HG03354 (cell line): ENCODE measurements at regions not wholly inside any gene's neighbourhood (a gene's known extent, or its start where the extent isn't known, plus 50 kb on each side); places are given as distances from the start of the nearest gene placed in this dataset.

Source experiments
- ATAC-seq: cut with Tn5 transposase; IDR thresholded peaks from one replicate; pipeline ENCODE4 v1.9.1; 2021; ENCODE audit warnings: mild to moderate bottlenecking; ENCODE audit not compliant: unreplicated experiment, poor library complexity, severe bottlenecking

DNA sequence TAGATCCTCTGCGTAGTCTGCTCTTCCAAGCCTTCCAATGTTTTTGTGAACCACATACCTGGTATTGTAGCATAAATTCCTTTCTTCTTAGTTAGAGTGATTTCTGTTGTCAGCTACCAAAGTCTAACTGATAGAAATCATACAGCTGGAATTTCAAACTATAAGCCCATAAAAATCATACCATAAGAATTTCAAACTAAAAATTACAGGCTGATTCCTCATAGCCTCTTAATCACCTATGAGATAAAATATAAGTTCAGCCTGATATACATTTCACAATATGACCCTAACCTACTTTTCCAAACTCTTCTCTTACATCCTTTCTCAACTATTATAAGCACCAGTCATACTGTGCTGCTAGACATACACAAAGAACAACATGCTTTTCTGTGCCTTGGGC lies 64.8 kb downstream of the PTHLH start:
- no peak for ATAC-seq

DNA sequence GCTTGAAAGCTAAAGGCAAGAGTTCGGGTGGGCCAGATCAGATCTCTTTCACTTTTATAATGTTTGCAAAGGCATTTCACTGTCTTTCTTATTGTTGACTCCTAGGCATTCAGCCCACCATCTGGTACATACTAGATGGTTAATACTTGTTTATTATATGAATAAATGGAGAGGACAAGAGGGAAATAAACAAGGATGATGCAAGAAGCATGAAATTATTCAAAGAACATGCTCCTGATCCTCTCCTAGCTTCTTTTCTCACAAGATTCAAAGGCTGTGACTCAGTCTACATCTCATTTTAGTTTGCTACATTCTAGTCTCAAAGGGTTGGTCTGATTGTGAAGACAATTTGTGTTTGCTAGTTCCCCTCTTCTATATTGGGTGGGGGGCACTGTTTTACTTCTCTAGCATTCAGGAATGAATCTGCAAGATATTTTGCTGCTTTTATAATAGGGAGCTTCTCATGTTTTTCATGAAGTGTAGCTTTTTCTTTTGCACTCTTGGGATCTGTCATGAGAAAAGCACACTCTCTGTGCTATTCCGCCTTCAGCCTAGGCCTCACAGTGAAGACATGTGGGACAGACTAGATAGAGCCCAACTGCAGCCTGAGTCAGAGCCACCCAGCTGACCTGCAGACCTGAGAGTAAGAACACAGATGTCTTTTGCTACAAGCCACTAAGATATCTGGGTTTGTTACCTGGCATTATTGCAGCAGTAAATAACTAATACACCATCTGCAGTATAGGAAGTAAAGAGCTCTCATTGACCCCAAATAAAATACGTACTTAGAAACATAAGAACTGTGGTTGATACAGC lies 65.7 kb downstream of the PTHLH start:
- ATAC-seq: no peak

DNA sequence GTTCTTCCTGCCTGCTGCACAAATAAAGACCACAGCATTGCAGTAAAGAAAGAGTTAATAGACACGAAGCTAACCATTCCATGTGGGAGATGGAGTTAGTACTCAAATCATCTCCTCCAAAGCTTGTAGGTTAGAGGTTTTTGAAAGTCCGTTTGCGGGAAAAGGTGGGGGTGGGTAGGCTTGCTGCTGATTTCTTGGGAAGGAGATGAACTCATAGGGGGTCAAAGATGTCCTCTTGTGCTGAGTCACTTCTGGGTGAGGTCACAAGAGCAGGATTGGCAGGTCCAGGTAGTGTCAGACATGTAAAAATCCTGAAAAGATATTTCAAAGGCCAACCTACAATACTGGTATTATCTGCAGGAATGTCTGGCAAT lies 66.4 kb downstream of the PTHLH start:
- ATAC-seq: no peak

DNA sequence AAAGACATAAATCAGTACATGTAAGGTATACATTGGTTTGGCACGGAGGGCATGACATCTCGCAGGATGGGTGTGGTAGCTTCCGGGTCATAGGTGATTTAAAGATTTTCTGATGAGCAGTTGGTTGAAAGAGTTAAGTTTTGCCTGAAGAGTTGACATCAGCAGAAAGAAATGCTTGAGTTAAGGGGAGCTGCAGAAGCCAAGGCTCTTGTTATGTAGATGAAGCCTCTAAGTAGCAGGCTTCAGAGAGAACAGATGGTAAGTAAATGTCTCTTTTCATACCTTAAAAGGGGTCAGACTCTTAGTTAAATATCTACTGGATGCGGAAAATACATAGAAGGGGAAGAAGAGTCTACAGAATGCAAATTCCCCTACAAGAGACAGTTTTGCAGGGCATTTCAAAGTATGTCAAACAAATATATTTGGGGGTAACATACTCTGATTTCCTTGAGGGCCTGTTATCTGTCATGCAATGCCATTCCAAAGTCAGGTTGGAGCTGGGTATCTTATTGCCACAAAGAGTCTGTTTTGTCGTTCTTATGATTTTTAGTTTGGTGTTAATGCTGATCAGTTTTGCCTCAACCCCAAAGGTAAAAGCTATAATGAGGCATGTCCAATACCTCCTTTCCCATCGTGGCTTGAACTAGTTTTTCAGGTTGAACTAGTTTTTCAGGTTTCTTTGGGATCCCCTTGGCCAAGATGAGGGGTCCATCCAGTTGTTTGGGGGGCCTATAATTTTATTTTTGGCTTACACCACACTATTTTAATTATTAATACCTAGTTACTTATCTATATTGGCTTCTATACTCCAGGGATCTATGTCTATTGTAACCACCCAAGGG lies 67.0 kb downstream of the PTHLH start:
- no peak for ATAC-seq

DNA sequence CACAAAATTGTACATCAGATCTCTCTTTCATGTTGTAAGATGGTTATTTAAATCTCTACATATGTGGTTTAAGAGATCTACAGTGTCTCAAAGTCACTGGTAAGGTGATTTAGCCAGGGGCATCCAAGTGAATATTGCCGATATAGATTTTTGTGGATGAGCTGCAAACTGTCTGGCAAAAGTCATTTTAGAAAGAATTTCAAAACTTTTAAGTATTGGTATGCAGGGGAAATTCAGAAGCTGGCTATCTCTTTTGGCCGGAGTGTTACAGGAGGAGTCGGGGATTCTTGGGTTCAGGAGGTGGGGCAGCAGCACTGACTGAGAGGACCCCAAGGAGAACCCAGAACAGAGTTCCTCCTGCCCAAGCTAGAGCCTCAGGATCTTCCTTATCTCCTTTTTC lies 69.9 kb downstream of the PTHLH start:
- ATAC-seq: no peak

DNA sequence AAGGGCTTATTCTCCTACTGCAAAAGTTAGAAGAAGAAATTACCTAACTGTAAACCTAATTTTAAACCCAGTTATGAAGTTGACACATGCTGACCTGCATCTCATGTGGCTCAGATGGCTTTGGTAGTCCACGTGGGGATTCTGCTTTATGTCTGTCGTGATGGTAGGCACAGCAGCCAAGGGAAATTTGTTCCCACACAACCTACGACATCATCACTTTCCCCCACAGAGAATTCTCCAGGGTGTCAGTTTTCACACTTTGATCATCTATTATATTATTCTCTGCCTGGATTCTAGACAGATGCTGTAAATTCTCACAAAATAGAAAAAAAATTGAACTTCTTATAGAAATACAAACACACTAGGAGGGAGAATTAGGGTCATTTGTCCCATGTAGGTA lies 70.6 kb downstream of the PTHLH start:
- ATAC-seq: no peak

DNA sequence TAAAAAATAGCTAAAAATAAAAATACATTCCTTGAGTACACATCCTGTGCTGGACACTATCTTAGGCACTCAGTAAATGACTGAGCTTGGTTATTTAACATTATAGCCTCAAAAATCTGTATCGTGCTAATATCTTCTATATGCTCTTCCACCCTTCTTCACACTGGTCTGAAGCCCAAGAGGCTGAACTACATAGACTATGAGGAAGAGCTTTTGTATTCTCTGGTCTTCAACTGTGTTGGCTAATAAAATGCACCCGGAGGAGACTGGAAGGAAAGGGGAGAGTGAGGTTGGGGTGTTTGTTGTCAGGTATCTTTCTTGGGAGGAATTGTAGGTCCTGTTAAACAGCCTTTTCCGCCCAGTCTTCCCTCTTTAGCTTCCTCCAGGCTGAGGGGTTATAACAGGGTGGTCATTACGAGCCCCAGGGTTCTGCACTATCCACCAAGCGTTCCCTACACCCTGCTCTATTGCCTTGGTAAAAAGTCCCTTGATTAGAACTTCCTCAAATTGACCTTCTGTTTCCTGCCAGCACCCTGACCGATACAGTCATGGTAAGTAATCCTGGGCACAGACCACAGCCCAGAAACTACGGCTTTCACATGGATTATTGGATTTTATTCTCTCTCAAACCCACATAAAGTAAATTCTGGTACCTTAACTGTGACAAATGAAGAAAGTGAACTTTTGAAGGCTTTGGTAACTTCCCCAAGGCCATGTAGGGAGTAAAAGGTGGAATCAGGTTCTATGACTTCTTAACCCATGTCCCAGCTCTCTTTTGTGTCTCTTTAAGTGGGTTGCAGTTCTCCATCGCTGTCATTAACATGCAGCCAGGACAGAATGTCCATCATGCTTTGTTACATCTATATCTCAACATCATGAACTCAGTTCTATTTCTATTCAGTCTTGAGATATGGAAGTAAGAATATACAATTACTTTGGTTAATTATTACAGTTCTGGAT lies 71.3 kb downstream of the PTHLH start:
- ATAC-seq: peak; percentile 68

DNA sequence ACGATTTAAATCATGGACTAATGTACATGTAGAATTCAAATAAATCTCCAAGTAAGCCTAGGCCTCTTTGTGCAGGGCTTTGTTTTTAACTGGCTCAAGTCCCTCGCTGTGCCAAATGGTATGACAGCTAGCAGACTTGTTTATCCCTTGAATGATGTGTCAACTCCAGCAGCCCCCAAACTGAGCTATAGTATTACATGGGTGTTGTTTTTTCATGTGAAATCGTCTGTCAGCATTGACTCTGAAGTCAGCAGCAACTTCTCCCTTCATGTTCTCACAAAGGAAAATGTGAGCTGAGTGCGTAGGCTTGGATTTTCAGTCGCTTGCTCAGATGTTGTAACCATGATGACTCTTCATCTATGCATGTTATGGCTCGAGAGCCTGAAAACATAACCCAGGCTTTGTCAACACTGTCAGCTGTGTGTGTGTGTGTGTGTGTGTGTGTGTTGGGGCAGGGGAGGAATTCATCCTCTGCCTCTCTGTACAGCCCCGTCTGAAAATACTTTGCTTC lies 73.3 kb downstream of the PTHLH start:
- ATAC-seq: no peak

DNA sequence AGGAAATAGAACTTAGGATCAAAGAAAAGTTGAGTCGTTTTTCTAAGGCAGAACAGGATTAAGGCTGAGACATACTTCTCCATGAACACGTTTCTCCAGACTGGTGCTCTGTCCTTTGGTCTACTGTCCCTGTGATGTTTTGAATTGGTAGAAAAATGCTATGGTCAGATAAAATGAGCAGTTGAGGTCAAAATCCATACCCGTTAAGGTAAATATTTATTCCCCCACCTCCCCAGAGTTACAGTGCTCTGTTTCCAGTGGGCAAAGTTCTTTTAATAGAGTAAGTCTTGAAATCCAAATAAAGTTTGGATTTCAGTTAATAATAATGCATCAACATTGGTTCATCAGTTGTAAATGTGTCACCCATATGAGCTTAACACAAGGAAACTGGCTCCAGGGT lies 74.5 kb downstream of the PTHLH start:
- ATAC-seq: no peak

DNA sequence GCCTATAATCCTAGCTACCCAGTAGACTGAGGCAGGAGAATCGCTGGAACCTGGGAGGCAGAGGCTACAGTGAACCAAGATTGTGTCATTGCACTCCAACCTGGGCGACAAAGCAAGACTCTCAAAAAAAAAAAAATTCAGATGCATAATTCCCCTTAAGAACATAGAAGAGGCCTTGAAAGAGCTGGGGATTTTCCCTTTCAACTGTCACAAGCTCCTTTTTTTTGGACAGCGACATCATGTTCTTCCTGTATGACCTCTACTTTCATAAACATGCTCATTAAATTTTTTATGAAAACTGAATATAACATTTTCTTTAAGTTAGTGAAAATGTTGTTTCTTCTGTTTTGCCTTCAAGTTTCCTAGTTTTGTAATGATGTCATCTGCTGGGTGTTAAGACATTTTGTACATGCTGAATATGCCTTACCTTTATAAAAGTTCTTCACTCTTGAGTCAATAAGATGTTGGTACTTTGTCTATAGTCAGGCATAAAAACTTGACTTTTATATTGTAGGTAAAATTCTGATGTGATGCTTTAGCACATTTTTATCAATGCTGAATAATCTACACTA lies 76.0 kb downstream of the PTHLH start:
- ATAC-seq: no peak

DNA sequence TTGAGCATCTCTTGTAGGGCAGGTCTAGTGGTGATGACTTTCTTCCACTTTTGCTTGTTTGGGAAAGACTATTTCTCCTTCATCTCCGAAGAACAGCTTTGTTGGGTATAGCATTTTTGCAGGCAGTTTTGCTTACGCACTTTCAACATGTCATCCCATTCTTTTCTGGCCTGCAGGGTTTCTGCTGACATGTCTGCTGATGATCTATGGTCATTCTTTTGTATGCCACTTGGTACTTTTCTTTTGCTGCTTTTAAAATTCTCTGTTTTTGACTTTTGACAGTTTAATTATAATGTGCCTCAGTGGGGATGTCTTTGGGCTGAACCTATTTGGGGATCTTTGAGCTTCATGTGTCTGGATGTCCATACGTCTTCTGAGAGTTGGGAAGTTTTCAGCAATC lies 78.2 kb downstream of the PTHLH start:
- ATAC-seq: no peak

DNA sequence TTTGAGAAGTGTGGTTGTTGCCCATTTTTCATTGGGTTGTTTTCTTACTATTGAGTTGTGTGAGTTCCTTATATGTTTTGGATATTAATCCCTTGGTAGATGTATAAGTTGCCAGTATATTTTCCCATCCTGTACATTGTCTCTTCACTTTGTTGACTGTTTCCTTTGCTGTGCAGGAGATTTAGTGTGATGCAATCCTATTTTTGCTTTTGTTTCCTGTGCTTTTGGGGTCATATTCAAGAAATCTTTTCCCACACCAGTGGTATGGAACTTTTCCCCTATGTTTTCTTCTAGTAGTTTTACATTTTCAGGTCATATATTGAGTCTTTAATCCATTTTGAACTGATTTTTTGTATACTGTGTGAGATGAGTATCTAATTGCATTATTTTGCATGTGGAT lies 92.8 kb downstream of the PTHLH start:
- no peak for ATAC-seq

DNA sequence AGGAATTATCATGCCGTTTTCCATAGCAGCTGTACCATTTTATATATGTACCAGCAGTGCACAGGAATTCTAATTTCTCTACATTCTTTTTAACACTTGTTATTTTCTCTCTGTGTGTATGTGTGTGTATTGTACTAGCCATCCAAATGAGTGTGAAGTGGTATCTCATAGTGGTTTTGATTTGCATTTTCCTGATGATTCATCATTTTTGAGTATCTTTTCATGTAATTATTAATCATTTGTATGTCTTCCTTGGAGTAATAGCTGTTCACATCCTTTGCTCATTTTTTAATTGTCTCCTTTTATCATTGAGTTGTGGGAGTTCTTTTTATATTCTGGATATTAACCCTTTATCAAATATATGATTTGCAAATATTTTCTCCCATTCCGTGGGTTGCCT lies 95.6 kb upstream of the MANSC4 start:
- ATAC-seq: no peak

DNA sequence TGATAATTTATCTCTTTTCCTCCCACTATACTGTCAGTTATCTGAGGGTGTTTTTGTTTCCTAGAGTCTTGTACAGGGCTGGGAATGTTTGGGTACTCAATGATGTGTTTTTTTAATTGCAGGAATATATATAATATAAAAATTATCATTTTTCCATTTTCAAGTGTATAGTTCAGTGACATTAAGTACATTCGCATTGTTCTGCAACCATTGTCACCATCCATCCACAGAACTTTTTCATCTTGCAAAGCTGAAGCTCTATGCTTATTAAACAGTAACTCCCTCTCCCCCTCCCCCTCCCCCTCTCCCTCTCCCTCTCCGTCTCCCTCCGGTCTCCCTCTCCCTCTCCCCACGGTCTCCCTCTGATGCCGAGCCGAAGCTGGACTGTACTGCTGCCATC lies 93.0 kb upstream of the MANSC4 start:
- ATAC-seq: no peak

DNA sequence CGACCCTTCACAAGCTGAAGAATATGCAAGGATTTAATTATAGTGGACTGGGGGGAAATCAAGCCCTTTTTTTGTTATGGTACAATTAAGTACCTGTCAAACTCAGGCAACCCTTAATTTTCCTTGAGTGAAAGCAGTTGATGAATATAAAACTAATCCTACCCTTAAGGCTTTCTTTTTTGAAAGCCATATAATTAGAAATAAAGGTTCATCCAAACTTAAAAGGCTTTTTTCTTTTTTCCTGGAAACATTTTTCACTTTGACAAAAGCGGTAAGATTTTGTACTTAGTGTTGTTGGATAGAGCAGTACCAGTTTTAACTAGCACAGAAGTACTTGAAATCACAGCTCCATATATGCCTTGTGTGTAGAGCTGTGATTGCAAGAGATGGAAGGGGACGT lies 91.9 kb upstream of the MANSC4 start:
- ATAC-seq: no peak

DNA sequence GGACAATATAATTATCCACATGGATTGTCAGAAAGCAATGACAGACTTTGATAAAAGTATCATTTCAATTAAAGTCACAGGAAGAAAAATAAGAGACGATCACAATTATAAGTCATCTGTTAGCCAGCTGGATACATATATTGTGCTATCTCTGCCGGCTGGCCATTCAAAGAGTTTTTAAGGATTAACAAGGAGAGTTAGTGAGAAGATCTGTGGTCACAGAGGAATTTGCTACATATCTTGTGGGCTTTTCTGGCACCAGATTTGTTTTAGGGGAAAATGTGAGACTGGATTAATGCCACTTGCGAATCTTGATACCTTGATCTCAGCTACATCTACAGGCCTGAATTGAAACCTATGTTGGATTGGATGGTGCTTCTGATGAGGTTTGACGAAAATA lies 90.9 kb upstream of the MANSC4 start:
- no peak for ATAC-seq

DNA sequence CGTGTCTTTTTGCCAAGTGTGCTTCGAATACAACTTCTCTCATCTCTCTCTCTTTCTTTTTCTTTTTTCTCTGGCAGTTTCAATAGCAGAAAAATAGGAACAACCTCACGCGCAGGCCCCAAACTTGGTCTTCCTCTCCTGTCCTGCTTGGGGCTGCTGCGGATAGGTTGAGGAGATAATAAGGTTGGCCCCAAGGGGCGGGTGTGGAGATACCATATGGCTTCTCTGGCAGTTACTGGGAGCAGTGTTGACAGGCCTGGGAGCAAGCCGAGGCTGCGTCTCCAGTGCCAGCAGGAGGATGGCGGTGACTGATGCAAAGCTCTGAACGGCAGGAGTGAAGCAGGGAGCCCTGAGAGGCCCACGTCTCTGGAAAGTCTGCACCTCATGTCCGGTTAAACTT lies 89.5 kb upstream of the MANSC4 start:
- ATAC-seq: no peak

DNA sequence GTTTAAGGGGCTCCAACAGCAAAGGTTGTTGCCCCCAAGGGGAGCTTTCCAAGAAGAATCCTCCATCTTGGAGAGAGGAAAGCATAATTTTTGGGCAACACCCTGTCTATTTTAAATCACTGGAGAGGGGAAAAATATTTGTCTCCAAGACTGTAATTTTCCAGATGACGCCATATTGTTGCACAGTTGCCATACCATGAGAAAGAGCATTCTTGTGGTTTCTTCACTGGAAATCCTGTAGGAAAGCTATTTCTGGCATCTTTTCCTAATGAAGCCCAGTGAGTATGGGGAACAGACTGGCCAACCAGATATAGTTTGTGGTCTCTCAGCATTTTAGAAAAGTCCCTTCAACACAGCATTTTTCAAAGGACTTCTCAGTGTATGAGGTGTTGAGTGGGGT lies 88.1 kb upstream of the MANSC4 start:
- no peak for ATAC-seq

DNA sequence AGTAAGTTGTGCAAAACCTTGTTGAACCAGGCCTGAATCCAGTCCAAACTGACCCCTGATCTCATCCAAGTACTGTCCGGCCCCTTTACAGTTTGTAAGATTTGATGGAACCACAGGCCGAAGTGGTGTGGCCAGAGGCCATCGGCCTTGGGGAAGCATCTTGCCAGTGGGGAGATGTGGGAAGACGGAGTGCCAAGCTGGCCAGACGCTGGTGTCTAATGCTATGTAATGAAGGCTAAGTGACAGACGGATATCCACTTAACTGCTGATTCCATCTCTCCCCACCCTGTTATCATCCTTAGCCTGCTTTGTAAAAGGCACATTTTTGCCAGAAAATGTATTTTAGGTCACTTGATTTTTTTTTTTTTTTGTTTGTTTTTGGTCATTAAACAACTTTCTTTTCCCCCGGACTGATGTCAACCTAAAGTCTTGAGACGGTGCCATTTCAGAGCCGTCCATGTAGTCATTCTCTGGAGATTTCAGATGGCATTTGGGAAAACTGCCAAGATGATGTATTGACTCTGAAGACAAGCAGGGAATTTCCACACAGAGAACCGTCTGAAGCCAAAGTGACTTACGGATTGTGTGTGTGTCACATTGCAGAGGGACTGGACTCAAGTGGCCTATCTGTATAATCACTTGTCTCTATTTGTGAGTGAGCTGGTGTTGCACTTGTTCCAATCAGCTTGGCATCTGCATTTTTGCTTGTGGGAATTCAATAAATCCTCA lies 86.5 kb upstream of the MANSC4 start:
- no peak for ATAC-seq
